ENCODE measurements at regions not wholly inside any gene's neighbourhood (a gene's known extent, or its start where the extent isn't known, plus 50 kb on each side); places are given as distances from the start of the nearest gene placed in this dataset.
"Not testable (repeated sequence)": the region's sequence is repeated elsewhere in the genome, so short reads cannot be mapped to it uniquely, and the experiment has no call there.

GRCh38 chr9:19656704-19657103 is 132.1 kb downstream of the SLC24A2 start:
- no peak for DNase-seq (ENCODE audit: low spot score)

- DNase-seq (ENCODE audit: low spot score): no peak
These were observed 137.2 kb downstream of the SLC24A2 start for GRCh38 chr9:19651681-19652080.

GRCh38 chr9:19650312-19650711 is 138.5 kb downstream of the SLC24A2 start:
- no peak for DNase-seq (ENCODE audit: low spot score)

GRCh38 chr9:19649336-19650041 is 139.3 kb downstream of the SLC24A2 start:
- no peak for DNase-seq (ENCODE audit: low spot score)

GRCh38 chr9:19648672-19649071 is 140.2 kb downstream of the SLC24A2 start:
- DNase-seq (ENCODE audit: low spot score): no peak

- DNase-seq (ENCODE audit: low spot score): no peak
These were observed 145.0 kb downstream of the SLC24A2 start for GRCh38 chr9:19643875-19644274.

- no peak for DNase-seq (ENCODE audit: low spot score)
These were observed 146.6 kb downstream of the SLC24A2 start for GRCh38 chr9:19642256-19642655.

GRCh38 chr9:19641046-19641445 is 147.8 kb downstream of the SLC24A2 start:
- DNase-seq (ENCODE audit: low spot score): no peak

GRCh38 chr9:19640014-19640413 is 148.8 kb downstream of the SLC24A2 start:
- DNase-seq (ENCODE audit: low spot score): no peak

GRCh38 chr9:19637084-19637483 is 151.8 kb downstream of the SLC24A2 start:
- DNase-seq (ENCODE audit: low spot score): no peak

GRCh38 chr9:19634881-19635280 is 154.0 kb downstream of the SLC24A2 start:
- DNase-seq (ENCODE audit: low spot score): peak; percentile 19

GRCh38 chr9:19631181-19631580 is 157.7 kb downstream of the SLC24A2 start:
- no peak for DNase-seq (ENCODE audit: low spot score)

GRCh38 chr9:19630760-19631159 is 158.1 kb downstream of the SLC24A2 start:
- DNase-seq (ENCODE audit: low spot score): no peak

GRCh38 chr9:19629488-19629887 is 159.3 kb downstream of the SLC24A2 start:
- no peak for DNase-seq (ENCODE audit: low spot score)

GRCh38 chr9:19625426-19625825 is 163.4 kb downstream of the SLC24A2 start:
- not testable (repeated sequence) for DNase-seq (ENCODE audit: low spot score)

GRCh38 chr9:19624519-19624918 is 164.3 kb downstream of the SLC24A2 start:
- no peak for DNase-seq (ENCODE audit: low spot score)

GRCh38 chr9:19623941-19624340 is 164.9 kb downstream of the SLC24A2 start:
- no peak for DNase-seq (ENCODE audit: low spot score)

GRCh38 chr9:19620326-19620725 is 168.5 kb downstream of the SLC24A2 start:
- no peak for DNase-seq (ENCODE audit: low spot score)

GRCh38 chr9:19619221-19619620 is 169.6 kb downstream of the SLC24A2 start:
- DNase-seq (ENCODE audit: low spot score): no peak

- no peak for DNase-seq (ENCODE audit: low spot score)
These were observed 170.0 kb downstream of the SLC24A2 start for GRCh38 chr9:19618816-19619215.

GRCh38 chr9:19615036-19615624 is 173.7 kb downstream of the SLC24A2 start:
- no peak for DNase-seq (ENCODE audit: low spot score)

- no peak for DNase-seq (ENCODE audit: low spot score)
These were observed 174.5 kb downstream of the SLC24A2 start for GRCh38 chr9:19614294-19614693.

- DNase-seq (ENCODE audit: low spot score): no peak
These were observed 188.3 kb downstream of the SLC24A2 start for GRCh38 chr9:19600538-19600937.

- no peak for DNase-seq (ENCODE audit: low spot score)
These were observed 189.9 kb downstream of the ACER2 start for GRCh38 chr9:19598722-19599121.
